GM18508 (cell line): ENCODE measurements at regions not wholly inside any gene's neighbourhood (a gene's known extent, or its start where the extent isn't known, plus 50 kb on each side); places are given as distances from the start of the nearest gene placed in this dataset.
"Not testable (repeated sequence)": the region's sequence is repeated elsewhere in the genome, so short reads cannot be mapped to it uniquely, and the experiment has no call there.

Source experiments
- ATAC-seq: cut with Tn5 transposase; IDR thresholded peaks from one replicate; pipeline ENCODE4 v1.9.1; 2021; ENCODE audit warnings: moderate number of reproducible peaks; ENCODE audit not compliant: insufficient read depth, unreplicated experiment

DNA sequence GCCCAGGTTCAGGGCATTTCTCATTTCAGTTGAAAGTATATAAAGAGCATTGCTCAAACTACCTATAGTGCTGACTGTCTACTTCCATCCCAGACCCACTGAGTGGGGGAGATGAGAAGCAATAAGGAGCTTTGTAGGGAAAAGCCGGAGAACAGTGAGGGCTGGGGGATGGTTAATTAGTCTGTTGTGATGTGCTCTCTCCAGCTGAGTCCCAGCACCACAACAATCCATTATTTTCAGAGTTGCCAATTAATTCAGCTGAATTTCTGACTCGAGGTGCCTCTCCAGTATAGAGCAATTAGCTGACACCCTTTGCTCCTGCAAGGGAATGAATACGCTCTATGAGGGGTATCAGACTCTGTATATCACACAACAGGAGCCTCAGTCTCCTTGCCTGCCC, 1118.6 kb downstream of the SORCS3 start:
- no peak for ATAC-seq

DNA sequence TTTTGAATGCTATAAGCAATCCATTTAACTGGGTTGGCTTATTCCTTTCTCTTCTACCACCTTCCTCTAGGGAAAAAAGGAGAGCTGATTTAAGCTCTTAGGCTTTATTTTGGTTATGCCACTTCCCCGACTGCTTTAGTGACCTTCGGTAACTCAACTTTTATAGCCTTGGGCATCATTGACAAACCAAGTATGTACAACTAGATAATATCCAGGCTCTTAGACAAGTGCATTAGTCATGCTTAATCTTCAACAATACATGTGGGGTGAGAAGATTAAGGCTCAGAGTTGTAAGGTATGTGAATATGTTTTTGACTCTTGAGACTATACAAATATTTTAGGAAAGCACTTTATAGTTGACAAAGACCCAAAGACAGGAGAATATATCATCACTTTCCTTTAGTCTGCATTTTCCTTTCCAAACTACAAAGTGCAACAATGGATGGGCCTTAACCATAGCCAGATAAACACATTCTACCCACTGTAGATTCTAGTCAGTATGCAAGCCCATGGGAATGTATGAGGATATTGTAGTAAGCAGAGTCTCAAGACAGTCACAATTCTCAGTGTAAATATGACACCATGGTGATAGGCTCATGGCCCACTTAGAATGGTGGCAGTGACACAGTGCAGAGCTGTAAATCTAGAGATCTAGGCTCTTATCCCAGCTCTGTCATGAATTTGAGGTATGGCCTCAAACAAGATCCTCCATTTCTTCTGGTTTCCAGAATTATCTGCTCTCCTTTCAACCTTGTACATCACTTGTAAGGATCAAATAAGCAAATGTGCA, 1117.3 kb downstream of the SORCS3 start:
- no peak for ATAC-seq

DNA sequence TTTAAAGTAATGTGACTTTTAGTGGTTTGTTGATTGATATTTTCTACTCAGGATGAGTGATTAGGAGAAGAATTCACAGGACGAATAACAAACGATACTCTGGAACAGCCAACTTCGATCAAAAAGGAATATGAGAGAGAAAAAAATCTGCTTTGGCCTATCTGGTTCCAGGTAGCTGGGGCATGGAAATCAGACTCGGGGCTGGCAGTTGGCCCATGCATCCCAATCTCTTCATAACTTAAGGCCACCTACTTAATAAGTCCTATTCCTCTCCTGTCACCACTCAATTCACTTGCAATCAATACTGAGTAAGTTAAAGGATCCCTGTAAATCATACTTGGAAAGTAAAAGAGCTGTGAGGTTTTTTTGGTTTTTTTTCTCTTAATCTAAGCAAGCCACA, 1116.2 kb downstream of the SORCS3 start:
- ATAC-seq = no peak

DNA sequence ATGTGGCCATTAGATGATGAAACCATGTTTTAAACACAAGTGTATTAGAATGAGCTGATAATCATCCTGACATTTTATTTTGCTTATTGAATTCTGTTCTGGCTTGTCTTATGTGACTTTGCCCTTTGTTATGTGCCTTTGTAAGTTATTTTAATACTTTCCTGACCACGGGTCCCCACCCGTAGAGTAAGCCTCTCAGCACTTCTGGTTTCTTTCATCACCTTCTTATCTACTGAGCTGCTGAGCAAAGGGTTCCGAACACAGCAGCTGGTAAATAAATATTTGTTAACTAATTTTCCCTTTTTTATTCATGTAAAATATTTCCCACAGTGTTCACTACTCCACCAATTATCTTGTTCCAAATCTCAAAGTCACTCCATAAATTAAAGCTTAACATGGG, 1115.3 kb downstream of the SORCS3 start:
- ATAC-seq = no peak

DNA sequence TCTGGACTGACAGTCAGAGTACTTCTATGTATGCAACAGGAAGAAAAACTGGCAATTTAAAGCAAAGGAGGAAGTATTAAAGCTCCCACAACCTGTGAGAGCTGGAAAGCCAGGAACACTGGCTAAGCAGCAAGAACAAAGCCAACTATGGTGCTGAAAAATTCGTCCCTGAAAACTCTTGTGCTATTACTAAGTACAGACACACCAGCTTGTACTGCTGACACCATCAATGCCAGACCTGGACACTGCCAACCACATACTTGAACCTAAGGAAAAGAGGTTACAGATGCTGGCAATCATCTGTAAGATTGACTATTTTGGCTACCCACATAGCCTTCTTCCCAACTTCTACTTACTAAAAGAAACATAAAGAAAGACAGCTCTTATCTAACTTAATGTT, 1110.6 kb downstream of the SORCS3 start:
- ATAC-seq = no peak

DNA sequence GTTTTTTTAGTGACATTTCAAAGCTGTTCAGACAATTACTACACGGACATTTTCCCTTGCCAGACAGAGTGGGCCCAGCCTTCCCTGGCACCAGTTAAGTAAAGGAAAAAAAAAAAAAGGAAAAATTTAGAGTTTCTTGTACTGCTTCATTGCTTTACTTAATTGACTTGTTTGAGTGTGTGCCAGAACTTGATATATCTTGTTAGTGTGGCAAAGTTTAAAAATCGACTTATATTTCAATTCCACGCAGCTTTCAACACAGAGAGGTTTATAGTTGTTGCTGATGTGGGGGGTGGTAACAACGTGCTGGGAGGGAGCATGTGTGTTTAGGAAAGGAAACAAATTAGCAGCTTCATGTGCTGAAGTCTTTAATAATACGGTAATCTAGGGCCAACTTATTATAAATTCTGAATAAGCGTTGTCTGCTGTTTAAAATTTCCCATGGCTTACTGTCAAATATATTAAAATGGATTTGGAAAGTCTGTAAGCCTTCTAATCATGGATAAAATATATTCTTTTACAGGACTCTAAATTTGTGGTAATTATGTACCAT, 1104.6 kb downstream of the SORCS3 start:
- no peak for ATAC-seq

DNA sequence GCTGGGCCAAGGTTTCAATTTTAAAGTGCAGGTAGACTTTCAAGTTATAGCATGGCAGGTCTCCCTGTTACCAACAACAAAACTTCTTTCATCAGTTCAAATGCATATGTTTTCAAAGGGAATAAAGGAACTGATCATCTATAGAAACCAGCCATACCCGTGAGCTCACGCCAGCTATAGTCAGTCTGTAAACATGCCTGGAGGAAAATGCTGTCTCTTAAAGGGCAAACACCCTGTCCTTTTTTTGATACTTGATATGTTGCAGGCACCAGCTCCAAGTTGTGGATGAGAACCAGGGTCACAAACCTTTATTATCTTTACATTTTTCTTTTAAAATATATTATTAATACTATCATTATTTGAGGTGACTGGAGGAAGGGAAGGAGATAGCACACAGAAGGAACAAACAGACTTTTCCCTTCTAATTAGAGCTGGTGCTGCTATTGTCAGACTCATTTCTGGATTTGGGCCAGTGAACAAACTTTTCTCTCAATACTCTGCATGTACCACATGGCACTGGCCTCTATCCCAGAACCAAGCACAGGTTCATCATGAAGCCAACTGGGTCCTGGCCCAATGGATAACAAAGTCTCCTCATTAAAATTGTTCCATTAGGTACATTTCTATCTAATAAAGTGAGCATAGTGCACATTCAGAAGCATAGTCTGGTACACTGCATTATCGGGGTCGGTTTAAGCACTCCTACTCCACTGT, 1102.4 kb downstream of the SORCS3 start:
- ATAC-seq = no peak

DNA sequence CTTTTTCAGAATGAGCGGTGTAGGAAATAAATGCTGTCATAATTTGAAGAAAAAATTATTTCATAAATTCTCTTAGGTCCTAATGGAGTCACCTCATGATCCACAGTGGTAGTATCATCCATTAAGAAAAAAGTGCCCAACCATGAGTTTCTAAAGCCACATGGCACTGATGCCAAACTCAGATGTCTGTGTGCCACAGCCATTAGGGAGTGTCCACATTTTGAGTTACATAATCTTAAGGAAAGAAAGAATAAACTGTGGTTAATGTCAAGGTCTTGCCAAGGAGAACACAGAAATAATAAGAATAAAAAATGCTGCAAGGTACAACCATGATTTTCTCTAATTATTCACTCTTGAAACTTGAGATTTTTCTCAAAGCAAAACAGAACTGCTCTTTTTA, 1101.8 kb downstream of the SORCS3 start:
- ATAC-seq = no peak

DNA sequence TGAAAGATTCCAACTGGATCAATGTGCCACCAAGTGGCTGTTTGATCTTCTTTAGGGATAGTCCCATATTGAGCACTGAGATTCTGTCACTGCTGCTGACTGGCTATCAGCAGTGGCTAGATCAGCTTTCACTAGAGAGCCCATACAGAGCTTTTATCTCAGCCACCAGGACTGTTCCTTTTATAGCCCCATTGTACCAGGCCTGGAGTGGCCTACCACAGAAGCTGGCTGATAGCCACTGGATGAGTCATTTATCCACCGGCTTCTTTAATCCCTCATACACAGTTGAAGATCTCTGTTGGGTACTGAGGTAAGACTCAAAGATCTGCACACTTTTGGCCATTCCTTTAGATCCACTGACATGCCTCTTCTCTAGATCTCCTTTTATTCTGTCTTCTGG, 1101.1 kb downstream of the SORCS3 start:
- no peak for ATAC-seq

DNA sequence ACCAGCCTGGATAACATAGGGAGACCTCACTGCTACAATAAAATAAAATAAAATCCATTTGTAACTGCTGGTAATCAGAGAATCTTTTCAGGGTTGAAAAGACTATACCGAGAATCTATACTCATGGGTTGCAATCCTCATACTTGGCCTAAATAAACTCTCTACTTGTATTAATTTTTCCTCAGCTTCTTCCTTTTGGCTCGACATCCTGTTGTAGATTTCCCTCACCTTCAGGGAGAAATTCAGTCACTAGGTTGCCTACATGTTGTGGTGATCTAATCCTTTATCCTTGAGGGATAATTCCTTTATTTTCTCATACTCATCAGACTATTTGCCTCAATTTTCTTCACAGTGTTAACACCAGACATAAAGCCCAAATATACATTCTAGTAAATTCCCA, 1093.4 kb downstream of the SORCS3 start:
- ATAC-seq = no peak

DNA sequence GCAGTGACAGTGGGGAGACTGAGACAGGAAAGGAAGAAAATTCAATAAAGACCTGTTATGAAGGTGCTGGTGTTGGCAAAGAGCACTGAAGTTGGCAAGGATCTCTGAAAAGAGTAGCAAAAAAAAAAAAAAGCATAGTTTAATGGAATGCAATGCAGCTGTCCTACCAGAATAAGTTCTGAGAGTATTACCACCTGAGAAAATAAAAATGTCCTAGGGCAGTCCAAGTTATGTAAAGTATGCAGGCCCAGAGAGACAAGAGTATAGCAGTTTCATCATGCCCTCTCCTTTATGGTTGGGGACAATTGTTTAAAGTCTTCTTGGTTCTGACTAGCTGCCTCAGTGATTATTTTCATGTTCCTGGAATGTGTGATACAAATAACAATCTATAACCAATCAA, 1092.8 kb downstream of the SORCS3 start:
- no peak for ATAC-seq

DNA sequence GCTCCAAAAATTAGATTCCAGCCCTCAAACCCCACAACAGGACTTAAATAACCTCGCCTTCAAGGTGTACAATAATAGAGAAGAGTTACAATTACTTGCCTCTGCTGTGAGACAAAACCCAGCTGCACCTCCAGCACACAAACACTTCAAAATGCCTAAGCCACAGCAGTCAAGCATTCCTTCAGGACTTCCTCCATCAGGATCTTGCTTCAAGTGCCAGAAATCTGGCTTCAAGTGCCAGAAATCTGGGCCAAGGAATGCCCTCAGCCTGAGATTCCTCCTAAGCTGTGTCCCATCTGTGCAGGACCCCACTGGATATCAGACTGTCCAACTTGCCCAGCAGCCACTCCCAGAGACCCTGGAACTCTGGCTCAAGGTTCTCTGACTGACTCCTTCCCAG, 1088.3 kb downstream of the SORCS3 start:
- no peak for ATAC-seq

DNA sequence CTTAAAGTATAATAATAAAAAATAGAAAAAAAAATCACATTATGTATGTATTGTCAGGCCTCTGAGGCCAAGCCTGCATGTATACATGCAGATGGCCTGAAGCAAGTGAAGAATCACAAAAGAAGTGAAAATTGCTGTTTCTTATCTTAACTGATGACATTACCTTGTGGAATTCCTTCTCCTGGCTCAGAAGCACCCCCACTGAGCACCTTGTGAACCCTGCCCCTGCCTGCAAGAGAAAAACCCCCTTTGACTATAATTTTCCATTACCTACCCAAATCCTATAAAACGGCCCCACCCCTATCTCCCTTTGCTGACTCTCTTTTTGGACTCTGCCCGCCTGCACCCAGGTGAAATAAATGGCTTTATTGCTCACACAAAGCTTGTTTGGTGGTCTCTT, 1086.5 kb downstream of the SORCS3 start:
- not testable (repeated sequence) for ATAC-seq

DNA sequence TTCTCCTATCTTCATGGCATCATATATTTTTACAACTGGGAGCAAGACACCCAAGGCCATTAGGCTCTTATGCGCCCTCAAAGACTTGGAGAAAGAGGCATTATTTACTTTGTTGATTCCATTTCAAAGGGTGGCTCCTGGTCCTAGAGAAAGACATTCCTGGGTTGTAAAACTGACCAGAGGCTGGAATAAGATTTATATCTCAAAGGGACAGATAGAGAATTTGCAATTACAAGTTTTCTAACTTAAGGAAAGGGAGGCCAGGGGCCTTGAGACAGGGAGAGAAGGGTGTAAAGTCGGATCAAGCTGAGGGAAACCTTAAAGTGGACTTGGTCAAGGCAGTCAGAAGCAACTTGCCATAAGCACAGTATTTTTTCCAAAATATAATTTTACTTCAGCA, 1086.0 kb downstream of the SORCS3 start:
- ATAC-seq = no peak

DNA sequence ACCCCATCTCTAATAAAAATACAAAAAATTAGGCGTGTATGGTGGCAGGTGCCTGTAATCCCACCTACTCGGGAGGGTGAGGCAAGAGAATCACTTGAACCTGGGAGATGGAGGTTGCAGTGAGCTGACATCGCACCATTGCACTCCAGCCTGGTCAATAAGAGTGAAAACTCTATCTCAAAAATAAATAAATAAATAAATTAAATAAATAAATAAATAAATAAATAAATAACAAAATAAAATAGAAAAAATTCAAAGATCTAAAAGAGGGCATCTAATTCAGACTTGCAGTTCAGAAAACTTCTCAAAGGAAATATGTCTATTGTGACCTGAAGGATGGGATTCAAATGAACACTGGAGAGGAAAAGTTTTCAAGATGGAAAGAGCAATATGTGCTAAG, 1085.1 kb downstream of the SORCS3 start:
- no peak for ATAC-seq

DNA sequence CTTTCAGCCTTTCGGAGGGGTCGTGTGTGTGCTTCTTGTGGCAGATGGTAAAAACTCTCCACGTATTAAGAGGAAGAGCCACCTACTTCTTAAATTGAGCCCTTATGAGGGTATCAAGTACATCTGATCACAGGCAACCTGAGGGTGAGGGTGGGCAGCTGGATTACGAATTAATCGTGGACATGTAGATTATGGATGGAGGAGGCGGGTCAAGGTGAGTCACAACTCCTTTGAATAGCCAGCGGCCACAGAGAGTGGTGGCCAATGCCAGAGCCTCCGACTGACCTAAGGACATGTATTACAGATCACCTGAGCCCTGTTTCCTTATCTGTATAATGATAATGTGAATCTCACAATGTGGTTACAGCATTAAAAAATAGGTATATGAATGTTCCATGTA, 1083.9 kb downstream of the SORCS3 start:
- ATAC-seq = no peak

DNA sequence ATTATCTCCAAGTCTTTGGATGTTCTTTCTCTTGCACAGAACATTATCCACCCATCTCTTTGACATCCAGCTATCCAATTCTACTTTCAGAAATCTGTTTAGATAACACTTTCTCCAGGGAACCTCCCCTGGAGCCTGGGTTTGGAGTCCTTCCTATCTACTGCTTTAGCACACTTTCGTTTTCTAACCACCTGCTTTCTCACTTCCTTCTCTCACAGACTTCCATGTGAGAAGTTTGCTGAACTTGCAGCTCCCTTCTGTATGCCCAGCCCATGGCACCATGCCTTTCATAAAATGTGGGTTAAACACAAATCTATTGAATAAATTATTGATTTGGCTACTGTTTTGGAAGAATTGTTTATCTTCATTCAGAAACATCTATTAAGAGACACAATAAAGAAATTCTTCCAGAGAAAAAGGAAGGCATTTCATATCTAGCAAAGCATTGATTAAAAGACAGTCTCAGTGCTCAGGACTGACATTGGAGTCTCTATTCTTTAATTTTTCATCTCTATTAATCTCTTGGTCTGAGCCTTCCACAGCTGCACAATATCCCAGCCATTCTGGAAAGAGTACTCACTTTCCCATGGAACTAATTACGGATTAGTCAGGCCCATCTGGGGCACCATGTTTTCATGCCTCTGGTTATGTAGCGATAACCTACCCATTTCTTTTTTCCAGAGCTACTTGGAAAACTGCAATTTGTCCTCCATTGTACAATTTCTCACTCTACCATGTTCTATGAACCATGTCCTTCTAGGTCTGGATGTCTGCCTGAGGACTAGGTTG, 1077.3 kb downstream of the SORCS3 start:
- ATAC-seq = no peak

DNA sequence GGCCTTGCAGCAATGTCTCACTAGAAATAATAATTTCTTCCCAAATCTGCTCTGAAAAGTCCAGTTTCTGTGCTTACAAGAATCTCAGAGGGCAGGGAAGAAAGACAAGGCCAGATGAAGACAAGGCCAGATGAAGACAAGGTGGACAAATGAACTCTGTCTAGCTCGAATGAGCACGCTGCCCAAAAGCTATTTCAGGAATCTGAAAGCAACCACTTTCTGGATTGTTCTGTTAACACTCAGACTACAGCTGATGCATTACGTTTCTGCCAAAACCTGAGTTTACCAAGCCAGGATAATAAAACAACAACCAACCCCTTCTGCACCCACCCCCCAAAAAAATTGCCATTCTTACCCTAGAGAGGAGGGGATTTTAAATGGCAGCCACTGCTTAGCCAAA, 1073.6 kb downstream of the SORCS3 start:
- ATAC-seq = no peak

DNA sequence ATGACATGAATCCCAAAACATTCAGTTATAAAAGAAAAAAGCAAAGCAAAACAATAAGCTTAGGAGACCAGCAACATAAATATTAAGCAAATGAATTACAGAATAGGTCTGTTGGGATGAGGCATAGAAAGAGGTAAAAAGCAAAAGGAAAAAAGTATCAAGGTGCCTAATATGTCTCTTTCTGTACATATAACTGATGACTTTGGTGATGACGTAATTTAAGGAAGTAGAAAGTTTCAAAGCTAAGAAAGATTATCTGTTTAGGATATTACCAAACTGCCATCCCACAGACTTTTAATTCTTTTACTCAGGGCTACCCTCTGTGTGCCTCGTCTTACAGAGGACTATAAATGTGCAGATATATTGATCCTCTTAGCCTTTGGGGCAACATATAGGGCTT, 1066.5 kb downstream of the SORCS3 start:
- ATAC-seq = no peak

DNA sequence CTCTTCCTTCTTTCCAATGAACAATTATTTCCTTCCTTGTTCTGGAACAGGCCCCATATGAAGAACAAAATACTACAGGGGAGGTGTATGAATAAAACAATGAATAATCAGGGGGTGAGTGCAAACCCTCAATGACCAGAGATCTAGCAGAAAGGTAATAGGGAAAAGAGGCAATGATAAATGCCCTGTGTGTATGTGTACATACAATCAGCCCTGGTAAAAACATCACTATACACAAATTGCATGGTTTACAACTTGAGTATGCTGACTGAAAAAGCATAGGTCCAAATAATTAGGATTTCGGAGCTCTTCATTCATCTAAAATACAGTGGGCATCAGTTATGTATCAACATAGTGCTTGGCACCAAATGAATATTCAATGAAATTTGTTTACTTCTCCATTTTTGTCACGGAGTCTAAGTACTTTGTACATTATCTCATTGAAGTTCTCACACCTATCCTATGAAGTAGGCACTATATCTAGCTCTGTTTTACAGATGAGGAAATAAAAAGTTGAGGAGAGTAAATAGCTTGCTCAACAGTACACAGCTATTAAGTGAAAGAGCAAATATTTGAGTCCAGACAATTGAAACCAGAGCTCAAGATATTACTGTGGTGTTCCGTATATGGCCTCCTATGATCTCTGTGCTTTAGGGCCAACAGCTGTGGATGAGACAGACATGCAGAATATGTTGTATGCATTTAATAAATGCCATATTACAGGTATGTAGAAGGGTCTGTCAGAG, 1065.4 kb downstream of the SORCS3 start:
- no peak for ATAC-seq
